ENCODE measurements at regions not wholly inside any gene's neighbourhood (a gene's known extent, or its start where the extent isn't known, plus 50 kb on each side); places are given as distances from the start of the nearest gene placed in this dataset.
"Not testable (repeated sequence)": the region's sequence is repeated elsewhere in the genome, so short reads cannot be mapped to it uniquely, and the experiment has no call there.

GRCh38 chr17:63279498-63280230 is 166.4 kb downstream of the CYB561 start:
- no peak overlapping the region for H3K4me3 ChIP-seq (ENCODE audit: low read depth, low read length)
- peak; percentile 68 for DNase-seq (ENCODE audit: low read depth, low spot score)
- no peak for TF ChIP-seq CTCF (IDR thresholded peaks at IDR 0.05; ENCODE audit: low read depth, low read length)
- in situ Hi-C loops (cut with HindIII; ENCODE audit: low sequenced_read_pairs), result no loop called here

GRCh38 chr17:63282455-63282854 is 163.7 kb downstream of the CYB561 start:
- DNase-seq (ENCODE audit: low read depth, low spot score), result no peak
- TF ChIP-seq CTCF (IDR thresholded peaks at IDR 0.05; ENCODE audit: low read depth, low read length), result no peak
- in situ Hi-C loops (cut with HindIII; ENCODE audit: low sequenced_read_pairs), result no loop called here
- H3K4me3 ChIP-seq (ENCODE audit: low read depth, low read length), result no peak overlapping the region

GRCh38 chr17:63285551-63285950 is 160.6 kb downstream of the CYB561 start:
- H3K4me3 ChIP-seq (ENCODE audit: low read depth, low read length), result no peak overlapping the region
- DNase-seq (ENCODE audit: low read depth, low spot score), result peak; percentile 55
- no peak for TF ChIP-seq CTCF (IDR thresholded peaks at IDR 0.05; ENCODE audit: low read depth, low read length)
- in situ Hi-C loops (cut with HindIII; ENCODE audit: low sequenced_read_pairs), result no loop called here

GRCh38 chr17:63286254-63286653 is 159.9 kb downstream of the CYB561 start:
- in situ Hi-C loops (cut with HindIII; ENCODE audit: low sequenced_read_pairs), result no loop called here
- H3K4me3 ChIP-seq (ENCODE audit: low read depth, low read length), result no peak overlapping the region
- no peak for DNase-seq (ENCODE audit: low read depth, low spot score)
- no peak for TF ChIP-seq CTCF (IDR thresholded peaks at IDR 0.05; ENCODE audit: low read depth, low read length)

GRCh38 chr17:63287006-63287405 is 159.1 kb downstream of the CYB561 start:
- in situ Hi-C loops (cut with HindIII; ENCODE audit: low sequenced_read_pairs); H3K4me3 ChIP-seq (ENCODE audit: low read depth, low read length); DNase-seq (ENCODE audit: low read depth, low spot score): not testable (repeated sequence)

GRCh38 chr17:63289931-63290330 is 156.2 kb downstream of the CYB561 start:
- no peak for DNase-seq (ENCODE audit: low read depth, low spot score)
- no peak for TF ChIP-seq CTCF (IDR thresholded peaks at IDR 0.05; ENCODE audit: low read depth, low read length)
- no peak overlapping the region for H3K4me3 ChIP-seq (ENCODE audit: low read depth, low read length)
- in situ Hi-C loops (cut with HindIII; ENCODE audit: low sequenced_read_pairs), result no loop called here

GRCh38 chr17:63290351-63290750 is 155.8 kb downstream of the CYB561 start:
- no peak for DNase-seq (ENCODE audit: low read depth, low spot score)
- no peak for TF ChIP-seq CTCF (IDR thresholded peaks at IDR 0.05; ENCODE audit: low read depth, low read length)
- no peak overlapping the region for H3K4me3 ChIP-seq (ENCODE audit: low read depth, low read length)
- in situ Hi-C loops (cut with HindIII; ENCODE audit: low sequenced_read_pairs), result no loop called here

All from astrocyte of the spinal cord (primary cell).